Suprapubic skin (tissue), 4 donors: ENCODE measurements at regions not wholly inside any gene's neighbourhood (a gene's known extent, or its start where the extent isn't known, plus 50 kb on each side); places are given as distances from the start of the nearest gene placed in this dataset.

Experiments
- DNase-seq, 2 donors: peaks; one replicate each; pipeline ENCODE4 v3.0.0-alpha.2; 2019; ENCODE audit warnings: low spot score in 2 of 2
- H3K27ac ChIP-seq: fragments of 200-600 bp; sonication (generic); one replicate; pipeline ENCODE4 v1.5.1; 2019
- H3K27me3 ChIP-seq: fragments of 200-600 bp; sonication (generic); one replicate; pipeline ENCODE4 v1.5.1; 2019
- H3K36me3 ChIP-seq: fragments of 200-600 bp; sonication (generic); one replicate; pipeline ENCODE4 v1.5.1; 2019
- H3K4me1 ChIP-seq: fragments of 200-600 bp; sonication (generic); one replicate; pipeline ENCODE4 v1.5.1; 2019
- H3K4me3 ChIP-seq: fragments of 200-600 bp; sonication (generic); one replicate; pipeline ENCODE4 v1.5.1; 2019; ENCODE audit warnings: mild to moderate bottlenecking
- H3K9me3 ChIP-seq: fragments of 200-600 bp; sonication (generic); one replicate; pipeline ENCODE4 v1.5.1; 2019
- CTCF ChIP-seq, 2 donors: fragments of 200-600 bp in 1 of 2; fragments of 450-650 bp in 1 of 2; sonication (generic) in 1 of 2; IDR thresholded peaks; one replicate each; pipeline ENCODE4 v1.5.1; 2016 to 2019; ENCODE audit warnings: antibody characterized with exemption in 2 of 2, mild to moderate bottlenecking in 1 of 2, moderate library complexity in 1 of 2
- EP300 ChIP-seq: sonication (generic); formaldehyde crosslinking; IDR thresholded peaks from one replicate; pipeline ENCODE4 v1.6.1; 2017; ENCODE audit warnings: antibody characterized with exemption
- POLR2A ChIP-seq, 2 donors: fragments of 450-650 bp; IDR thresholded peaks; one replicate each; pipeline ENCODE4 v1.6.1; 2017; ENCODE audit warnings: antibody characterized with exemption in 2 of 2, mild to moderate bottlenecking in 2 of 2, moderate library complexity in 2 of 2
- POLR2AphosphoS5 ChIP-seq, 3 donors: sonication (generic); formaldehyde crosslinking; IDR thresholded peaks; one replicate each; pipeline ENCODE4 v1.6.1; 2017; ENCODE audit warnings: antibody characterized with exemption in 3 of 3
- WGBS: methylation state at CpG from one replicate; pipeline ENCODE4 v1.1.5; 2018; 5-methylcytosine and 5-hydroxymethylcytosine counted together

- H3K27me3 ChIP-seq, result no peaks in the 10 kb centered on the region
- no peak overlapping the region for H3K4me3 ChIP-seq
- TF ChIP-seq POLR2AphosphoS5 (IDR thresholded peaks at IDR 0.05), result no peak
- no peak for TF ChIP-seq CTCF (IDR thresholded peaks at IDR 0.05)
- TF ChIP-seq EP300, result no peak
- TF ChIP-seq POLR2A (IDR thresholded peaks at IDR 0.05), result no peak
- peak in 1 of 2 donors; percentile 32 for DNase-seq
- 78% methylated on average over 8 of the region's 13 CpGs for WGBS
- H3K4me1 ChIP-seq, result no peaks in the 10 kb centered on the region
- H3K9me3 ChIP-seq, result no peaks in the 10 kb centered on the region
- no peak overlapping the region for H3K27ac ChIP-seq
- H3K36me3 ChIP-seq, result no peaks in the 10 kb centered on the region
Observed at GRCh38 chr11:119545978-119546915, 123.3 kb upstream of the THY1 start.

- no peaks in the 10 kb centered on the region for H3K27me3 ChIP-seq
- H3K9me3 ChIP-seq, result no peaks in the 10 kb centered on the region
- TF ChIP-seq POLR2A (IDR thresholded peaks at IDR 0.05) (no peak), POLR2AphosphoS5 (IDR thresholded peaks at IDR 0.05) (no peak), EP300 (no peak), CTCF (IDR thresholded peaks at IDR 0.05) (no peak)
- no peaks in the 10 kb centered on the region for H3K36me3 ChIP-seq
- DNase-seq, result peak in 1 of 2 donors; percentile 39
- H3K27ac ChIP-seq, result no peak overlapping the region
- no peaks in the 10 kb centered on the region for H3K4me1 ChIP-seq
- H3K4me3 ChIP-seq, result no peak overlapping the region
- 89% methylated on average over 7 of the region's 7 CpGs for WGBS
Observed at GRCh38 chr11:119540370-119541125, 117.6 kb upstream of the THY1 start.

- H3K4me1 ChIP-seq, result no peaks in the 10 kb centered on the region
- no peaks in the 10 kb centered on the region for H3K9me3 ChIP-seq
- no peak for TF ChIP-seq EP300
- TF ChIP-seq POLR2A (IDR thresholded peaks at IDR 0.05), result no peak
- TF ChIP-seq POLR2AphosphoS5 (IDR thresholded peaks at IDR 0.05), result no peak
- TF ChIP-seq CTCF (IDR thresholded peaks at IDR 0.05), result no peak
- no peak overlapping the region for H3K27ac ChIP-seq
- 98% methylated on average over 4 of the region's 4 CpGs for WGBS
- no peaks in the 10 kb centered on the region for H3K27me3 ChIP-seq
- no peaks in the 10 kb centered on the region for H3K36me3 ChIP-seq
- DNase-seq, result peak in 1 of 2 donors; percentile 6
- no peak overlapping the region for H3K4me3 ChIP-seq
Observed at GRCh38 chr11:119539583-119539982, 116.6 kb upstream of the THY1 start.

- H3K4me1 ChIP-seq, result peaks cover 4% of the 10 kb centered on the region
- no peak overlapping the region for H3K27ac ChIP-seq
- no peaks in the 10 kb centered on the region for H3K27me3 ChIP-seq
- 82% methylated on average over 2 of the region's 2 CpGs for WGBS
- no peak overlapping the region for H3K4me3 ChIP-seq
- TF ChIP-seq CTCF (IDR thresholded peaks at IDR 0.05) (no peak), POLR2AphosphoS5 (IDR thresholded peaks at IDR 0.05) (no peak), EP300 (no peak), POLR2A (IDR thresholded peaks at IDR 0.05) (no peak)
- H3K36me3 ChIP-seq, result no peaks in the 10 kb centered on the region
- no peaks in the 10 kb centered on the region for H3K9me3 ChIP-seq
- peak in 1 of 2 donors; percentile 2 for DNase-seq
Observed at GRCh38 chr11:119538753-119539152, 115.8 kb upstream of the THY1 start.
